ENCODE measurements at regions not wholly inside any gene's neighbourhood (a gene's known extent, or its start where the extent isn't known, plus 50 kb on each side); places are given as distances from the start of the nearest gene placed in this dataset.
"Not testable (repeated sequence)": the region's sequence is repeated elsewhere in the genome, so short reads cannot be mapped to it uniquely, and the experiment has no call there.

GRCh38 chr16:54985156-54985555 is 54.5 kb downstream of the IRX5 start:
- DNase-seq (ENCODE audit: low spot score): no peak

GRCh38 chr16:54985668-54986067 is 55.0 kb downstream of the IRX5 start:
- no peak for DNase-seq (ENCODE audit: low spot score)

GRCh38 chr16:54986409-54986808 is 55.7 kb downstream of the IRX5 start:
- no peak for DNase-seq (ENCODE audit: low spot score)

- DNase-seq (ENCODE audit: low spot score): no peak
Observed at GRCh38 chr16:54987081-54987480, 56.4 kb downstream of the IRX5 start.

GRCh38 chr16:54991525-54991924 is 60.9 kb downstream of the IRX5 start:
- DNase-seq (ENCODE audit: low spot score): no peak

GRCh38 chr16:54991946-54992345 is 61.3 kb downstream of the IRX5 start:
- not testable (repeated sequence) for DNase-seq (ENCODE audit: low spot score)

GRCh38 chr16:54993106-54993895 is 62.6 kb downstream of the IRX5 start:
- no peak for DNase-seq (ENCODE audit: low spot score)

- DNase-seq (ENCODE audit: low spot score): no peak
Observed at GRCh38 chr16:54996186-54996585, 65.5 kb downstream of the IRX5 start.

GRCh38 chr16:54998834-54999233 is 68.2 kb downstream of the IRX5 start:
- no peak for DNase-seq (ENCODE audit: low spot score)

GRCh38 chr16:54999481-54999880 is 68.8 kb downstream of the IRX5 start:
- no peak for DNase-seq (ENCODE audit: low spot score)

- DNase-seq (ENCODE audit: low spot score): no peak
Observed at GRCh38 chr16:55000595-55000994, 69.9 kb downstream of the IRX5 start.

GRCh38 chr16:55001931-55002330 is 71.3 kb downstream of the IRX5 start:
- DNase-seq (ENCODE audit: low spot score): no peak

- no peak for DNase-seq (ENCODE audit: low spot score)
Observed at GRCh38 chr16:55002419-55002818, 71.8 kb downstream of the IRX5 start.

- DNase-seq (ENCODE audit: low spot score): no peak
Observed at GRCh38 chr16:55003306-55003705, 72.6 kb downstream of the IRX5 start.

- no peak for DNase-seq (ENCODE audit: low spot score)
Observed at GRCh38 chr16:55003916-55004315, 73.3 kb downstream of the IRX5 start.

- no peak for DNase-seq (ENCODE audit: low spot score)
Observed at GRCh38 chr16:55007504-55007903, 76.8 kb downstream of the IRX5 start.

GRCh38 chr16:55008836-55009510 is 78.3 kb downstream of the IRX5 start:
- DNase-seq (ENCODE audit: low spot score): no peak

GRCh38 chr16:55009581-55009980 is 78.9 kb downstream of the IRX5 start:
- no peak for DNase-seq (ENCODE audit: low spot score)

GRCh38 chr16:55010492-55011160 is 80.0 kb downstream of the IRX5 start:
- no peak for DNase-seq (ENCODE audit: low spot score)

- DNase-seq (ENCODE audit: low spot score): no peak
Observed at GRCh38 chr16:55012362-55012761, 81.7 kb downstream of the IRX5 start.

- no peak for DNase-seq (ENCODE audit: low spot score)
Observed at GRCh38 chr16:55012793-55013192, 82.1 kb downstream of the IRX5 start.

GRCh38 chr16:55014022-55014421 is 83.4 kb downstream of the IRX5 start:
- no peak for DNase-seq (ENCODE audit: low spot score)
